HT1080 (cell line): ENCODE measurements at regions not wholly inside any gene's neighbourhood (a gene's known extent, or its start where the extent isn't known, plus 50 kb on each side); places are given as distances from the start of the nearest gene placed in this dataset.

ENCODE experiments used
- DNase-seq: peaks from one replicate; pipeline ENCODE4 v3.0.0-alpha.2; 2015; ENCODE audit warnings: low read depth

GRCh38 chr12:124397807-124398577, 103.1 kb downstream of the RFLNA start:
- DNase-seq: no peak

GRCh38 chr12:124397399-124397679, 102.4 kb downstream of the RFLNA start:
- no peak for DNase-seq

GRCh38 chr12:124396544-124397398, 101.9 kb downstream of the RFLNA start:
- DNase-seq: no peak

- no peak for DNase-seq
These were observed 101.1 kb downstream of the RFLNA start for GRCh38 chr12:124395986-124396385.

- DNase-seq: no peak
These were observed 100.4 kb downstream of the RFLNA start for GRCh38 chr12:124395284-124395752.

GRCh38 chr12:124394462-124395128, 99.7 kb downstream of the RFLNA start:
- no peak for DNase-seq

- DNase-seq: no peak
These were observed 98.9 kb downstream of the RFLNA start for GRCh38 chr12:124393831-124394230.

GRCh38 chr12:124393414-124393790, 98.5 kb downstream of the RFLNA start:
- DNase-seq: no peak

GRCh38 chr12:124392667-124393413, 97.9 kb downstream of the RFLNA start:
- no peak for DNase-seq

- DNase-seq: peak; percentile 24
These were observed 97.4 kb downstream of the RFLNA start for GRCh38 chr12:124392271-124392666.

GRCh38 chr12:124391340-124392261, 96.7 kb downstream of the RFLNA start:
- peak; percentile 70 for DNase-seq

- peak; percentile 84 for DNase-seq
These were observed 95.7 kb downstream of the RFLNA start for GRCh38 chr12:124390442-124391097.

- DNase-seq: no peak
These were observed 95.0 kb downstream of the RFLNA start for GRCh38 chr12:124389725-124390441.

GRCh38 chr12:124389138-124389724, 94.3 kb downstream of the RFLNA start:
- DNase-seq: peak; percentile 80

- DNase-seq: peak; percentile 60
These were observed 93.8 kb downstream of the RFLNA start for GRCh38 chr12:124388679-124389137.

- no peak for DNase-seq
These were observed 93.3 kb downstream of the RFLNA start for GRCh38 chr12:124388038-124388671.

- DNase-seq: peak; percentile 29
These were observed 92.6 kb downstream of the RFLNA start for GRCh38 chr12:124387528-124387911.
